HG03432 (cell line): ENCODE measurements at regions not wholly inside any gene's neighbourhood (a gene's known extent, or its start where the extent isn't known, plus 50 kb on each side); places are given as distances from the start of the nearest gene placed in this dataset.

Experiments
- ATAC-seq: cut with Tn5 transposase; IDR thresholded peaks from one replicate; pipeline ENCODE4 v1.9.1; 2021; ENCODE audit warnings: mild to moderate bottlenecking, moderate library complexity; ENCODE audit not compliant: unreplicated experiment

DNA sequence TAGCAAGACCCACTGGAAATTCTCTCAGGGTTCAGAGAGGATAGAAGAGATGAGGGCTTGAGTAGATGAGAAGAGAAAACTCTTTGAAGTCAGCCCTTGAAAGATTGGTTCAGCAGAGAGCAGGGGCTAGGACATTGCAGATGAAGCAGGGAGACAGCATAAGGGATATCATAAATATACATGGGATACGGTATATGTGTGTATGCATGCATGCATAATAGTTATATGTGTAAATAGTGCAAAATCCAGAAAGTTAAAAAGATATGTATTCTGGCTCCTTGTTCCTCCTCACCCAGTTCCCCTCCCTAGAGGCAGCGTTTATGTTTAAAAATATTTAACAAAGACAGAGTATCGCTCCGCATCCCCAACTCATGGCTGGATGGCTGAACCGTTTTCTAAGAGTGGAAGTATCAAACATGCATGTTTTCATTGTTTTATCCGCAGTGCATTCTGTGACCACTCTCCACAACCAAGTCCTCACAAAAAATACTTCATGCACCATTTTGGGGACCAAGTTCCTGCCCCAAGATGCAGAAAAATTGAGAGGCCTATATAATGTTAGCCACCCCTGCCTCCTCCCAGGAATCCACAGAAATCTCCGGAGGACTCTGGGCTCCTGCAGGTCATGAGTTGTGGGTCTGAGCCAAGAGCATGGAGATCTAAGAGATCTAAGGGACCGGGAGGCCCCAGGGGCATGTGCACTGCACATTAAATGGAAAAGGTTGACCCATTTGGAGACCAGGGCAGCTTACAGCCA is 119.5 kb downstream of the MTX3 start:
- no peak for ATAC-seq

DNA sequence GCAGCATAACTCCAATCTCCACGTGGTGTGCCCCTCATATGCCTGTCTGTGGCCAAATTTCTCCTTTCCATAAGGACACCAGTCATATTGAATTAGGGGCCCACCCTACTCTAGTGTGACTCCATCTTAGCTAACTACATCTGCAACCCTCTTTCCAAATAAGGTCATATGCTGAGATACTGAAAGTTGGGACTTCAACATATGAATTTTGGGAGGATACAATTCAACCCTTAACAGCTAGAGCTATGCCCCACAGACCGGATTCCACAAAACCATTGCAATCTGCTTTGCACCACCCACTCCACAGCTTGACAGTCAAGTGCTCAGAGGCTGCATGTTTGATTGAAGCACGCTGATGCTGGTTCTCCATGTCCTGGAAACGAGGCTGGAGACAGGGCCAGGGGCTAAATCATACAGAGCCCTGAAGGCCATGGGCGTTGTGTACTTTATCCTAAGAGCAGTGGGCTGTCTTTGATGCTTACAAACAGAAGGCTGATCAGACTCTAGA is 122.8 kb downstream of the MTX3 start:
- no peak for ATAC-seq

DNA sequence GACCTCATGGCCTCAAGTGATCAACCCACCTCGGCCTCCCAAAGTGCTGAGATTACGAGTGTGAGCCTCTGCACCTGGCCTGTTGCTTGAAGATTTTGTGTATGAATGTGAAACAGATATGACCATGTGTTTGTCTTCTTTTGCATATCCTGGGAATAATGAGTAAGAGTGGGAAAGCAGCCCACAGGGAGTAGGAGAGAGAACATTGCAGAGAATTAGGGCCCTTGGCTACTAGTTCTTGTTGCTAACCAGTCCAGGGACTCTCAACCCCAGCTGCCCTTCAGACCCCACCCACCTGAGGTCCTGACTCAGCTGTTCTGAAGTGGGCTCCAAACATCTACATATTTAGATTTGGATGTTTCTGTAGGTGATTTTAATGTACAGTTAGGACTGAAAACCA is 125.5 kb downstream of the MTX3 start:
- no peak for ATAC-seq

DNA sequence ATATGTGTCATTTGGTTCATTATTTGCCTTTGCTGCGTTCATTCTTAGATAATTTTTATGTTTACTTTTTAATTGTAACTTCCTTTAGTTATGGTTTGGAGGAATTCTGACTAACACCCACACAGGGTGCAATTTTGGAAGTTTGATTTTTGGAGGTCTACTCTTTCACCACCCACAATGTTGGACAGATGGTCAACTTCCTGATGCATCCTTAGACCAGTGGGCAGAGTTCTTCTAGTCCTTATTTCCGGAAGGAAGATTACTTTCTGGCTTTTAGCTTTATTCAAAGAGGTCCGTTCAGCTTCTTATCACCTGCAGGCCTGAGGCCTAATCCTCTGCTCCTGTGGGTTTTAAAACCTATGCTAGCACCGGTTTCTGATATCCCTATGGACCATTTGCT is 126.7 kb downstream of the MTX3 start:
- no peak for ATAC-seq

DNA sequence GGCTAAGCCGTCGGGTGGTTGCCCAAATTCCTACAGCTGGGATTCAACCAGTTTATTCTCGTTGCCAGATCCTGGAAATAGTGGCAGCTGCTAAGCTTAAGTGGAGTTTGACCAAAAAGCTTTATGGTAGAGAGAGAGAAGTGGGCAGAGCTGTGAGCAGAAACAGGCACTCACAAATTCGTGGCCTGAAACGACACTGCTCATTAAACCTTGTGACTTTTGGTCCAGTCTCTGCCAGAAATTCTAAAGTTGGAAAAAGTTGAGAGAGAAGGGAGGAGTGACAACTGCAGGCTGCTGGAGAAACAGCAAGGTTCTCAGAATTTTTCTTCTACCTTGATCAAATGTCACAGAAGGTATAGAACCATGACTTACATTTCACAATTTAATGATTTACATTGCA is 131.5 kb downstream of the MTX3 start:
- no peak for ATAC-seq

DNA sequence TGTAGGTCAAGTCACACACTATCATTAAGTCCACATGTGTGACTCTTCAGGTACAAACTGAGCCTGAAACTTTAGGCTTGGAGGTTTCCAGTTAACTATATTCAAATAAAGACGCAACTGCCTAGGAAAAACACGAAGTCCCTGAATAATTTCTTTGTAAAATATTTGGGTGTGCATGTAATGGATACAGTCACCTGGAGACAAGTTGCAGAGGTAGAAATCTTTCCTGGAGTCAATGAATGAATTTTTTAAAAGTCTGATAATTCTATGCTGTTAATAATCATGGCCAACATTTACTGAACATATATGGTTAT is 132.7 kb downstream of the MTX3 start:
- ATAC-seq = no peak

DNA sequence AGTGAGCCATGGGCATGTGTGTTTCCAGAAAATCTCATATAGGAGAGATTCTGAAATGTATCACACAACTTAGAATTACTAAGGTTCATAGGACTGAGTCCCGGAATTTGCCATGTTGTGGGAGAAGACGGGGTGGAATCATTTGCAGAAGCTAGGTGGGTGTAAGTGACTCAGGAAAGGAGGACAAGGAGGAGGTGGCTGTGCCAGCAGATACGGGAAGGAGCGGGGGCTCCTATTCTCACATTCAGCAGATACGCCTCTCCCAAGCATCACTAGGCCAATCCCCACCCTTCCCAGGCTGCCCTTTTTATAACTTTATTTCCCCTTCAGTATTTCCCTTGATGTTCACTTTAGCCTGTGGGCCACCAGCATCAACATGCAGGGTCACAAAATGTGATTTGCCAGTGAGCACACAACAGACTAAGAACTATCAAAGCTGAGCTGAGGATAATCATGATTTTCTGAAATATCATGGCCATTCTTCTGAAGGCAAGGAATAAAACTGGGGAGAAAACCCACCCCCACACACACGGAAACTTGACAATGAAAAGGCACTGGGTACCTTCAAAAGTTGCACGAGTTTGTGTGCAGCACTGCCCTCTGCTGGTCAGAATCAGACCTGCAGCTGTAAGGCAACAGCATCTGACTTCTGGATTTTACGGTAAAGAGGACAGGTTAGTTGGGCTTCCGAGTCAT is 133.2 kb downstream of the MTX3 start:
- ATAC-seq = no peak

DNA sequence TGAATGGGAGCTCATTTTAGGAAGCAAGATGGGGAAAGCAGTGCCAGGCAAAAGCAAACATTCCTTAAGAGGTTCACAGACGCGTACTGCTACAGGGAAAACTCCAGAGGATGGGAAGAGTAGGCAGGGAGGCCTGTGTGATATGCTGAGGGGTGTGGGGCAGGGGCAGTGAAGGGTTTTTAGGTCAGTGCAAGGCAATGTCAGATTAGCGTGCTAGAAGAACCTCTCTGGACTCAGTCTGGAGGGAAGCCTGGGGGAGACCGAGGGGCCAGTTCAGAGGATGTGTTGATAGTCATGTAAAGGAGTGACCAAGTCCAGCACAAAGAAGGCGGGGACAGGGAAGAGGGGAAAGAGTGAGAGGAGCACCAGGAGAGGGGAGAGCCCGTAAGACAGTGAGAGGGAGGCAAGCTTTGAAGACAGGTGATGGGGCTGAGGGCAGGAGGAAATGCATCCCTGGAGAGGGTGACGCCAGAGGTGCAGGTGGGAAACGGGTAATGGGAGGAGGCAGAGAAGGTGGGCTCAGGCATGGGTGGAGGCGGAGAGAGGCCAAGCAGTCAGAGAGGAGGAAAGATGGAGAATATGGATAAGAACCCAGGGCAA is 134.5 kb downstream of the MTX3 start:
- ATAC-seq = no peak

DNA sequence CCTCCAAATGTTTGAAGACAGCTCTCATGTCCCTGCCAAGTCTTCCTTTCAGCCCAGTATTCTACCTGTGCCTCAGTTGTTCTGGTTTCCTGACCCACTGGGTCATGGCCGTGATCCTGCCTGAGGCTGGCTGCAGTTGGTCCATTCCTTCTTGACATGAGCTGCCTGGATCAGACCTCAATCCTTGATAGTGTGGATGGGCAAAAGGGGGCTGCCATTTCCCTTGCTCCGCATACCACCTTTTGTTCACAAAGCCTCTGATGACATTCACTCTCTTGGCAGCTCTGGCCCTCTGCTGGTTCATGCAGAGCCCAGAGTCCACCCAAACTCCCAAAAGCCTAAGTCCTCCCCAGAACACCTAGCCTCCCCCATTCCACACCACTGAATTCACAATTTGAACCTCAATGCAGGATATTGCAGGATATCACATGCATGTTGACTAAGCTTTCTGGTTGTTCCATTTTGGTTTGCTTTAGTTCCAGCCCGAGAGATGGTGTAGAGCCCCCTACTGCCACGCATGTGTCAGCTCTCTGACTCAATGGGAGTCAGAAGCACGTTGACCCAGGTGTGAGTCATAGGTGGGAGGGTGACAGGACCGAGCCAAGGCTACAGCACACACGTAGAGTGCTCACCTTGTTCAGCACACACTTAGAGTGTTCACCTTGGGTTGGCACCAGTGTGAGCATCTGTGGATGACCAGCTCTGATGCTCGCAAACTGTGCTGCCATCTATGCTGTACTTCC is 137.2 kb downstream of the MTX3 start:
- no peak for ATAC-seq

DNA sequence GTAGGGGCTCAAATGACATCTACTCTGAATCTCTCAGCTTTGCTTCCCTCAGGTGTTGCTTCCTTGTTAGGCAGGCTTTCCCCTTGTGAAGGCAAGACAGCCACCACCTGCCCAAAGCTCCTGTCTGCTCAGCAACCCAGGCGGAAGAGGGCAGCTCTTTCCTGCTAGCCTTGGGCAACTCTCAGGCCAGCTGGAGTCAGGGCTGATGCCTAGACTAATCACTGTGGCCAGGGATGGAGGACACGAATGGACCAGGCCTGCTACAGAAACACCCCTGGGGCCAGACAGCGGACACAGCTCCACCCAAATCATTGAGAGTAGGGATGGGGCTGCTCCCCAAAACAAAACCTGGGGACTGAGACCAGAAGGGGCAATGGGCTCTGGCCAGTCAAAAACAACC is 138.0 kb downstream of the MTX3 start:
- ATAC-seq = no peak

DNA sequence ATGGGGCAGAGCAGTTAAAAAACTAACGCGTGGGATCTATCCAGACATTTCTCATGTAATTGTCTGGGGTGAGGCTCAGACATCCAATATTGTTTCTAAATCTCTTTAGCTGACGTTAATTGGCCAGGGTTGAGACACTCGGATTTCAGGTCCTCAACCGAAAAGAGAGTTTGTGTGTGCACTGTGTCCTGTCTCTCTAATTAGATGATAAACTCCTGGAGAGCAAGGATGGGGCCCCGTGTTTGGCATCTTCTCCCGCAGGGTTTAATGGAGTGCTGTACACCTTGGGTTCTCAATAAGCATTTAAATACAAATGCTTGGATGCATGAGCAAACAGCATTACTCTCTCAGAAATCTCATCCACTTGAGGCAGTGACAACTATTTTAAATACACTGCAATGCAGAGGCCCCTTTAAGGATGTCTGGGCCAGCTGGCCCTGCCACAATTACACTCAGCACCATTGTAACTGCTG is 139.6 kb downstream of the MTX3 start:
- no peak for ATAC-seq

DNA sequence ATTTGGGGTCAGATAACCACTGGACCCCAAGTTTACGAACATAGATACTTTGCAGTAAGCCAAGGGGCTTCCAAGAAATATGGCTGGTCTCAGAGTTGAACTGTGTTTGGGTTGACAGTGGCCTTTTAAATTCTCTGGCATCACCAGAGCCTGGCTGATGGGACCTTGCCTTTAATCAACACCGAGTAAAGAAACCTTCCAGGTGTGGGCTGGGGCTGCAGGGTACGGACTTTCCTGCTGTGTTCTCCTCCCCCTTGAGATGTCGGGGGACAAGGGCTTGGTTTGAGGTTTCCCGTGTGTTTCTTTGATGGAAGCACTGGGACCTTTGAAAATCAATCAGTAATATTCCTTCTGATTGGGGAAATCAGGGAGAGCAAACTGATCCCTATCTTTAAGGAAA is 140.1 kb downstream of the MTX3 start:
- ATAC-seq = no peak

DNA sequence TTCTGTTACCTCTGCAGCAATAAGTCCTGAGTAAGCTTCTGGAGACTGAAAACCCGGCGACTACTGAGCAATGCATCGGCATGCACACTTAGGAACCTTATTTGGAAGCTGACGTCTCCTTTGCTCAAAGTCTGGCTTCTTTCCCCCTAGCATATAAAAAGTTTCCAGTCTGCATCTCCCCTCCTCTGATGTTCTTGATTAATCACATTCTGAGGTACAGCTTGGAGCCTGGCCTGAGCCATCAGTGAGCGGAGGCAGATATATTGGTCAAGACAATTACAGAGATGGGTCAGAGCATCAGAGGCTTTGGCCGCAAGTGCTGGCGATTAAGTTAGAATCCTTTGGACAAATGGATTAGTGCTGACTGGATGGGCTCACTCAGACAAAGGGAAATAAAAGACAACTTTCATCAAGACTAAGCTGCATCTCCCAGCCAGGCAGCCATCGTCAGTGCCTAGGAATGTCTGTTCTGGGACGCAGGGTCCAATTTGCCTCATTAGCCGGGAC is 140.7 kb downstream of the MTX3 start:
- no peak for ATAC-seq

DNA sequence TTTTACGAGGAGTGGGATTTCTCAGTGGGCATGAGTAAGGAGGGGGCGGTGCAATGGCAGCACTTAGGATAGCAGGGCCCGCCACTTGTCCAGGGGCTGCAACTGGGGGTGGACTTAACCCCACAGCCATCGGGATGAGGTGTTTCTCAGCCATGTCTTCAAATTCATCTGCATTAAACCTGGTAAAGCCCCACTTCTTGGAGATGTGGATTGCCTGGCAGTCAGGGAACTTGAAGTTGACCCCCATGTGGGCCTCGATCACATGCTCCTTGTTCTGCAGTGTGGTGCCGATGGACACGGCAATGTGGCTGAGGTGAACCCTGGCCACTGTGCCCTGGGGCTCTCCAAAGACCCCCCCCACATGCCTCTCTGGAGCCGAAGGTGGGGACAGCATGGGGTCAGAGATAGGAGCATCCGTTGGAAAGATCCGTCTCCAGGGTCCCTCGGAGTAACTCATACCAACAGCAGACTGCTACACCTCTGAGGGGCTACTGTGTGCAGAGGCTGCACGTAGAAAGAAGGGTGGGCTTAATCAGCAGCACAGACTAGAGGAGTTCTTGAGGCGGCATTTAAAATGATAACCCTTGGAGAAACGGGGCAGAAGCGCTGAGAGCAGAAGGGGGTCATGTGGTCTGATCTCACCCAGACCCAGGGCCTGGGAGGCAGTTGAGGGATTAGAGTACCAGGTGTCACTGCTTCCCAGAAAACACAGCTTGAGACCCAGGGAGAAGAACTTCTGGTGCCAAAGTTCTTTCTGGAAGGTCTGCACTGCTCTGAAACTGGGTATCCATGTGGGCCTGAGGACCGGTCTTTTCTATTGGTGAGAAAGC is 141.4 kb downstream of the MTX3 start:
- no peak for ATAC-seq
